MM.1S (cell line): ENCODE measurements at regions not wholly inside any gene's neighbourhood (a gene's known extent, or its start where the extent isn't known, plus 50 kb on each side); places are given as distances from the start of the nearest gene placed in this dataset.

Source experiments
- DNase-seq: peaks from one replicate; pipeline ENCODE4 v3.0.0-alpha.2; 2015
- H2AFZ ChIP-seq: fragments of 300-600 bp; sonication (generic); 2 replicates; pipeline ENCODE4 v1.6.0; 2016; ENCODE audit warnings: antibody characterized with exemption, low read length
- H3F3A ChIP-seq: fragments of 300-600 bp; sonication (generic); 2 replicates; pipeline ENCODE4 v1.6.1; 2016; ENCODE audit warnings: mild to moderate bottlenecking, antibody characterized with exemption, low read length, moderate library complexity, mixed read lengths; ENCODE audit not compliant: insufficient read depth
- H3K27ac ChIP-seq: fragments of 300-600 bp; sonication (generic); 2 replicates; pipeline ENCODE4 v1.5.1; 2016; ENCODE audit warnings: mild to moderate bottlenecking, low read length
- H3K27me3 ChIP-seq: fragments of 300-600 bp; sonication (generic); replicated peaks from 2 replicates; pipeline ENCODE4 v1.6.0; 2016; ENCODE audit warnings: low read length; ENCODE audit not compliant: insufficient read depth
- H3K36me3 ChIP-seq: fragments of 300-600 bp; sonication (generic); replicated peaks from 2 replicates; pipeline ENCODE4 v1.6.1; 2016; ENCODE audit warnings: mild to moderate bottlenecking, low read length, mixed read lengths; ENCODE audit not compliant: insufficient read depth
- H3K4me1 ChIP-seq: fragments of 300-600 bp; sonication (generic); 2 replicates; pipeline ENCODE4 v1.6.1; 2016; ENCODE audit warnings: low read length, mixed read lengths
- H3K4me2 ChIP-seq: fragments of 300-600 bp; sonication (generic); 2 replicates; pipeline ENCODE4 v1.6.0; 2016; ENCODE audit warnings: low read depth, low read length
- H3K4me3 ChIP-seq: fragments of 300-600 bp; sonication (generic); 2 replicates; pipeline ENCODE4 v1.5.1; 2016; ENCODE audit warnings: low read length, mixed read lengths
- H3K79me2 ChIP-seq: fragments of 300-600 bp; sonication (generic); 2 replicates; pipeline ENCODE4 v1.6.1; 2016; ENCODE audit warnings: mixed run types, low read length, mixed read lengths
- H3K9ac ChIP-seq: fragments of 300-600 bp; sonication (generic); 2 replicates; pipeline ENCODE4 v1.6.1; 2016; ENCODE audit warnings: low read length, mixed read lengths
- H3K9me2 ChIP-seq: fragments of 300-600 bp; sonication (generic); replicated peaks from 2 replicates; pipeline ENCODE4 v1.6.1; 2016; ENCODE audit warnings: mild to moderate bottlenecking, low read length, mixed read lengths; ENCODE audit not compliant: insufficient read depth
- H3K9me3 ChIP-seq: fragments of 300-600 bp; sonication (generic); replicated peaks from 2 replicates; pipeline ENCODE4 v1.6.1; 2016; ENCODE audit warnings: mild to moderate bottlenecking, low read length, mixed read lengths; ENCODE audit not compliant: insufficient read depth
- H4K20me1 ChIP-seq: fragments of 300-600 bp; sonication (generic); 2 replicates; pipeline ENCODE4 v1.6.1; 2016; ENCODE audit warnings: mild to moderate bottlenecking, low read length, moderate library complexity, mixed read lengths; ENCODE audit not compliant: insufficient read depth
- EZH2 ChIP-seq: fragments of 300-600 bp; sonication (generic); optimal IDR thresholded peaks from 2 replicates; pipeline ENCODE3; 2017; ENCODE audit warnings: low read depth, mild to moderate bottlenecking, antibody characterized with exemption, low read length, mixed read lengths
- EZH2phosphoT487 ChIP-seq: fragments of 300-600 bp; sonication (generic); IDR thresholded peaks from 2 replicates; pipeline ENCODE4 v1.6.1; 2018; ENCODE audit warnings: antibody characterized with exemption, low read length
- TF ChIP-seq, protein P1 (sequence below): fragments of 300-600 bp; sonication (generic); IDR thresholded peaks from 2 replicates; pipeline ENCODE4 v1.5.1; 2016; ENCODE audit warnings: antibody characterized with exemption, low read length, mixed read lengths

DNA sequence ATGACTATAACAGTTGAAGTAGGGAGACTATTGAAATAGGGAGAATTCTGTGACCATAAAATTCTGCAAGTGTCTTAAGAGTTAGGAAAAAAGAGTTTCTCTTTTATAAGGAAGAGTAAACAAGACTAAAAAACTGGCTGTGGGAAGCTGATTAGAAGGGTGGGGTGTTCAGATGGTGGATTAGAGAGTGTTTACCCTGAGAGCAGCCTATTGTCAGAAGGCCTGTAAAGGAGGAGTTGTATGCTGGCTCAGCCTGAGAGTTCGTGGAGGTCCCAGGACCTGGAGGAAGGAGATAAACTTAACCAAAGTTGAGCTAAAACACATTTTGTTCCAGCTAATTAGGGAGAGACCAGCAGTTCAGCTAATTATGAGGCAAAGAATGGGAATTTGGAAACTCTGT lies 629.7 kb downstream of the PCDH7 start:
- no peaks in the 10 kb centered on the region for H4K20me1 ChIP-seq
- H3F3A ChIP-seq: no peaks in the 10 kb centered on the region
- H3K79me2 ChIP-seq: no peaks in the 10 kb centered on the region
- H3K9me2 ChIP-seq: no peaks in the 10 kb centered on the region
- no peaks in the 10 kb centered on the region for H3K9me3 ChIP-seq
- DNase-seq: no peak
- no peak overlapping the region for H3K27ac ChIP-seq
- no peaks in the 10 kb centered on the region for H3K4me1 ChIP-seq
- no peak overlapping the region for H3K4me3 ChIP-seq
- no peaks in the 10 kb centered on the region for H3K36me3 ChIP-seq
- no peak overlapping the region for H3K9ac ChIP-seq
- H2AFZ ChIP-seq: no peak overlapping the region
- TF ChIP-seq, protein P1, sequence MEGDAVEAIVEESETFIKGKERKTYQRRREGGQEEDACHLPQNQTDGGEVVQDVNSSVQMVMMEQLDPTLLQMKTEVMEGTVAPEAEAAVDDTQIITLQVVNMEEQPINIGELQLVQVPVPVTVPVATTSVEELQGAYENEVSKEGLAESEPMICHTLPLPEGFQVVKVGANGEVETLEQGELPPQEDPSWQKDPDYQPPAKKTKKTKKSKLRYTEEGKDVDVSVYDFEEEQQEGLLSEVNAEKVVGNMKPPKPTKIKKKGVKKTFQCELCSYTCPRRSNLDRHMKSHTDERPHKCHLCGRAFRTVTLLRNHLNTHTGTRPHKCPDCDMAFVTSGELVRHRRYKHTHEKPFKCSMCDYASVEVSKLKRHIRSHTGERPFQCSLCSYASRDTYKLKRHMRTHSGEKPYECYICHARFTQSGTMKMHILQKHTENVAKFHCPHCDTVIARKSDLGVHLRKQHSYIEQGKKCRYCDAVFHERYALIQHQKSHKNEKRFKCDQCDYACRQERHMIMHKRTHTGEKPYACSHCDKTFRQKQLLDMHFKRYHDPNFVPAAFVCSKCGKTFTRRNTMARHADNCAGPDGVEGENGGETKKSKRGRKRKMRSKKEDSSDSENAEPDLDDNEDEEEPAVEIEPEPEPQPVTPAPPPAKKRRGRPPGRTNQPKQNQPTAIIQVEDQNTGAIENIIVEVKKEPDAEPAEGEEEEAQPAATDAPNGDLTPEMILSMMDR: no peak
- no peak for TF ChIP-seq EZH2
- TF ChIP-seq EZH2phosphoT487: no peak
- H3K27me3 ChIP-seq: no peaks in the 10 kb centered on the region
- H3K4me2 ChIP-seq: no peak overlapping the region

DNA sequence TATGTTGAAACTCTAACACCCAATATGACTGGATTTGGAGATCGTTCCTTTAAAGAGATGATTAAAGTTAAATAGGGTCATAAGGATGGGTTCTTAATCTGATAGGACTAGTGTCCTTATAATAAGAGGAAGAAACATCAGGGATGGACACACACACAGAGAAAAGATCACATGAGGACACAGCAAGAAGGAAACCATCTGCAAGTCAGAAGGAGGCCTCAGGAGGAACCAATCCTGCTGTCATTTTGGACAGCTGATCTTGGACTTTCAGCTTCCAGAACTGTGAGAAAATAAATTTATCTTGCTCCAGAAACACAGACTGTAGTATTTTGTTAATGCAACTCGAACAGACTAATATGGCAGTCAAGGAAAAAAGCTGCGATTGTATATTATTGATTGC lies 631.5 kb downstream of the PCDH7 start:
- DNase-seq: no peak
- no peaks in the 10 kb centered on the region for H4K20me1 ChIP-seq
- no peaks in the 10 kb centered on the region for H3K4me1 ChIP-seq
- H3K36me3 ChIP-seq: no peaks in the 10 kb centered on the region
- H3K27ac ChIP-seq: no peak overlapping the region
- H3K79me2 ChIP-seq: no peaks in the 10 kb centered on the region
- TF ChIP-seq, protein P1: no peak
- TF ChIP-seq EZH2 (no peak), EZH2phosphoT487 (no peak)
- H3K27me3 ChIP-seq: no peaks in the 10 kb centered on the region
- no peaks in the 10 kb centered on the region for H3K9me3 ChIP-seq
- H3K9me2 ChIP-seq: no peaks in the 10 kb centered on the region
- H3K4me3 ChIP-seq: no peak overlapping the region
- H3K4me2 ChIP-seq: no peak overlapping the region
- H3F3A ChIP-seq: no peaks in the 10 kb centered on the region
- no peak overlapping the region for H3K9ac ChIP-seq
- no peak overlapping the region for H2AFZ ChIP-seq

DNA sequence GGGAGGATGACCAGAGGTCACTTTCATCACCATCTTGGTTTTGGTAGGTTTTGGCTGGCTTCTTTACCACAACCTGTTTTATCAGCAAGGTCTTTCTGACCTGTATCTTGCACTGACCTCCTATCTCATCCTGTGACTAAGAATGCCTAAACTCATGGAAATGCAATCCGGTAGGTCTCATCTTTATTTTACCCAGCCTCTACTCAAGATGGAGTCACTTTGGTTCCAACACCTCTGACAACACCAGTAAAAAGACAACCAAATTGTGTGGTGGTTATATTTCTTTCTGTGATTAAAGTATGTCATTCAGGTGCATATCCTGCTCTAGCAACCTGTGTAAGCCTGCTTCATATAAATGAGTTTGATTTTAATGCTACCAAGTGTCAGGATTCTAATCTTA lies 636.7 kb downstream of the PCDH7 start:
- Histone ChIP-seq H3K27ac (no peak overlapping the region), H3K4me2 (no peak overlapping the region), H3K9me3 (no peaks in the 10 kb centered on the region), H3K4me1 (no peaks in the 10 kb centered on the region), H2AFZ (no peak overlapping the region), H3F3A (no peaks in the 10 kb centered on the region), H3K9me2 (no peaks in the 10 kb centered on the region), H3K79me2 (no peaks in the 10 kb centered on the region), H3K4me3 (no peak overlapping the region), H3K36me3 (no peaks in the 10 kb centered on the region), H4K20me1 (no peaks in the 10 kb centered on the region), H3K9ac (no peak overlapping the region), H3K27me3 (no peaks in the 10 kb centered on the region)
- no peak for DNase-seq
- no peak for TF ChIP-seq EZH2
- TF ChIP-seq, protein P1: no peak
- no peak for TF ChIP-seq EZH2phosphoT487
